ENCODE measurements at regions not wholly inside any gene's neighbourhood (a gene's known extent, or its start where the extent isn't known, plus 50 kb on each side); places are given as distances from the start of the nearest gene placed in this dataset.

GRCh38 chr16:85191341-85191965 is 79.2 kb upstream of the CIBAR2 start:
- no peak overlapping the region for H3K4me3 ChIP-seq (ENCODE audit: low read length)
- no peaks in the 10 kb centered on the region for H3K79me2 ChIP-seq (ENCODE audit: low read length)
- no peak overlapping the region for H3K4me2 ChIP-seq (ENCODE audit: low read length)
- H3K9me3 ChIP-seq (ENCODE audit: insufficient read depth, low read length): no peaks in the 10 kb centered on the region
- no peak overlapping the region for H3K27ac ChIP-seq (ENCODE audit: low read length)
- H3K27me3 ChIP-seq (ENCODE audit: low read depth, low read length): peaks cover 22% of the 10 kb centered on the region
- no peaks in the 10 kb centered on the region for H3K4me1 ChIP-seq (ENCODE audit: low read length)
- H3K36me3 ChIP-seq (replicated peaks; ENCODE audit: low read depth, low read length): no peaks in the 10 kb centered on the region
- no peak overlapping the region for H3K9ac ChIP-seq (ENCODE audit: low read length)
- TF ChIP-seq EZH2phosphoT487 (IDR thresholded peaks at IDR 0.05; ENCODE audit: low read depth) (no peak), CTCF (IDR thresholded peaks at IDR 0.05; ENCODE audit: low read depth, low read length) (no peak)
- no peak overlapping the region for H2AFZ ChIP-seq (ENCODE audit: low read depth, low read length)
- H4K20me1 ChIP-seq (ENCODE audit: insufficient read depth, low read length): no peaks in the 10 kb centered on the region

GRCh38 chr16:85192238-85193114 is 80.2 kb upstream of the CIBAR2 start:
- H2AFZ ChIP-seq (ENCODE audit: low read depth, low read length): no peak overlapping the region

GRCh38 chr16:85193115-85193493 is 80.8 kb upstream of the CIBAR2 start:
- Histone ChIP-seq H2AFZ (ENCODE audit: low read depth, low read length) (no peak overlapping the region), H3K9ac (ENCODE audit: low read length) (no peak overlapping the region), H3K27me3 (ENCODE audit: low read depth, low read length) (peaks cover 22% of the 10 kb centered on the region), H3K4me3 (ENCODE audit: low read length) (no peak overlapping the region), H3K9me3 (ENCODE audit: insufficient read depth, low read length) (no peaks in the 10 kb centered on the region), H3K4me2 (ENCODE audit: low read length) (no peak overlapping the region), H3K4me1 (ENCODE audit: low read length) (no peaks in the 10 kb centered on the region), H3K79me2 (ENCODE audit: low read length) (no peaks in the 10 kb centered on the region), H3K27ac (ENCODE audit: low read length) (no peak overlapping the region), H3K36me3 (replicated peaks; ENCODE audit: low read depth, low read length) (no peaks in the 10 kb centered on the region), H4K20me1 (ENCODE audit: insufficient read depth, low read length) (no peaks in the 10 kb centered on the region)
- no peak for TF ChIP-seq EZH2phosphoT487 (IDR thresholded peaks at IDR 0.05; ENCODE audit: low read depth)
- no peak for TF ChIP-seq CTCF (IDR thresholded peaks at IDR 0.05; ENCODE audit: low read depth, low read length)

More at GRCh38 chr16:85192238-85193114, 80.2 kb upstream of the CIBAR2 start:
- Histone ChIP-seq H3K9ac (ENCODE audit: low read length) (no peak overlapping the region), H3K4me1 (ENCODE audit: low read length) (no peaks in the 10 kb centered on the region), H3K4me2 (ENCODE audit: low read length) (no peak overlapping the region), H4K20me1 (ENCODE audit: insufficient read depth, low read length) (no peaks in the 10 kb centered on the region), H3K27ac (ENCODE audit: low read length) (no peak overlapping the region), H3K79me2 (ENCODE audit: low read length) (no peaks in the 10 kb centered on the region), H3K9me3 (ENCODE audit: insufficient read depth, low read length) (no peaks in the 10 kb centered on the region), H3K4me3 (ENCODE audit: low read length) (no peak overlapping the region), H3K27me3 (ENCODE audit: low read depth, low read length) (peaks cover 22% of the 10 kb centered on the region), H3K36me3 (replicated peaks; ENCODE audit: low read depth, low read length) (no peaks in the 10 kb centered on the region)
- TF ChIP-seq EZH2phosphoT487 (IDR thresholded peaks at IDR 0.05; ENCODE audit: low read depth) (no peak), CTCF (IDR thresholded peaks at IDR 0.05; ENCODE audit: low read depth, low read length) (no peak)

- Histone ChIP-seq H3K79me2 (ENCODE audit: low read length) (no peaks in the 10 kb centered on the region), H3K36me3 (replicated peaks; ENCODE audit: low read depth, low read length) (no peaks in the 10 kb centered on the region), H3K9ac (ENCODE audit: low read length) (no peak overlapping the region)
Observed at GRCh38 chr16:85193876-85194275, 81.6 kb upstream of the CIBAR2 start.

More at GRCh38 chr16:85193876-85194275, 81.6 kb upstream of the CIBAR2 start:
- H3K27ac ChIP-seq (ENCODE audit: low read length): no peak overlapping the region
- H2AFZ ChIP-seq (ENCODE audit: low read depth, low read length): no peak overlapping the region
- H3K4me3 ChIP-seq (ENCODE audit: low read length): no peak overlapping the region
- no peaks in the 10 kb centered on the region for H4K20me1 ChIP-seq (ENCODE audit: insufficient read depth, low read length)
- TF ChIP-seq EZH2phosphoT487 (IDR thresholded peaks at IDR 0.05; ENCODE audit: low read depth) (no peak), CTCF (IDR thresholded peaks at IDR 0.05; ENCODE audit: low read depth, low read length) (no peak)
- no peak overlapping the region for H3K4me2 ChIP-seq (ENCODE audit: low read length)
- no peaks in the 10 kb centered on the region for H3K9me3 ChIP-seq (ENCODE audit: insufficient read depth, low read length)
- H3K27me3 ChIP-seq (ENCODE audit: low read depth, low read length): peaks cover 19% of the 10 kb centered on the region
- no peaks in the 10 kb centered on the region for H3K4me1 ChIP-seq (ENCODE audit: low read length)
